NCI-H146 treated with DMSO at 0.1 percent for 48 hours (cell line): ENCODE measurements at regions not wholly inside any gene's neighbourhood (a gene's known extent, or its start where the extent isn't known, plus 50 kb on each side); places are given as distances from the start of the nearest gene placed in this dataset.

Source experiments
- DNase-seq: peaks from one replicate; lab custom pipeline; 2025; ENCODE audit not compliant: unreplicated experiment; lab: John Stamatoyannopoulos, UW

DNA sequence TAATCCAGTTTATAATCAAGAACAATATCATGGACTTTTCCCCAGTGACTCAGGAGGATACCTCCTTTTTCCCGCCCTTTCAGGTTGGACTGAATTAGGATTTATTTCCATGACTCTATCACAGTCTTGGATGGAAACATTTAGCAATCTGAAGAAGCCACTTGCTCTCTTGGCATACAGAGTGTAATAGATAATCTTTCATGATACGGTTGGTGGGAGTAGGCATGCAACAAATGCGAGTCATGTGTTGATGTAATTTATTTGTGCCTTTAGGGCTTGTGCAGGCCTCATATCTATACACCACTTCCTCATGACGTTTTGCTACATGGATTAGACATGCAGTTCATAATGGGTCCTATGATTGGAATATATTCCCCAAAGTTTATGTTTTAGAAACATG lies 54.2 kb upstream of the MCTP2 start:
- no peak for DNase-seq

DNA sequence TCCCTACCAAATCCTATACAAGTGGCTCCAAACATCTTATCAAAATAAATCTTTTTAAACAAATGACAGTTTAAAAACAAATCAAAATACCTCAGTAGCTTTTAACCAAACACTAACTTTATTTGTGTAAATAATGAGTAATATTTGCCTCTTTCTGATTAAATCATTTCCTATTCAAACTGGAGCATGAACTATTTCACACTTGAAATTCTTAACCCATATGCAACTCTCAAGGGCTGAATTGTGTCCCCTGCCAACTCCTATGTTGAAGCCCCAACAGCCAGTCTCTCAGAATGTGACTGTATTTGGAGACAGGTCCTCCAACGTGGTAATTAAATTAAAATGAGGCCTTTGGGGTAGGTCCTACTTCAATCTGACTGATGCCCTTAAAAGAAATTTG lies 55.9 kb upstream of the MCTP2 start:
- no peak for DNase-seq

DNA sequence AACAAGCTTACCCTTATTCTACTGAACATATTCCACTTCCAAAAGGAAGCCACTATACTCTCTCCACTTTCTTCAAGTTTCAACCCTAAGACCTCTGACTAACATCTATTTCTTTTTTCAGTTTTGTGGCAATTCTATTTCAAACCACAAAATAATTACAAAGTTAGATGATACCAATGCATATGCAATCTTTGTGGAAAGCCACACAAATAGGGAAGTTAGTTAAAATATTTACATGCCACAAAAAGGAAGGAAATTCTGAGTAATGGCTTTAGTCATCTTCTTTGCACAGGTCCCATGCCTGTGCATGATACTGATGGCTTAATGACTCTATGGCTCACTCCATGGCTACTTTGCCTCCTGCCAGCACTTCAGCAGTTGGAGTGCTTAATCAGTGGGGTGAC lies 57.0 kb upstream of the MCTP2 start:
- no peak for DNase-seq

DNA sequence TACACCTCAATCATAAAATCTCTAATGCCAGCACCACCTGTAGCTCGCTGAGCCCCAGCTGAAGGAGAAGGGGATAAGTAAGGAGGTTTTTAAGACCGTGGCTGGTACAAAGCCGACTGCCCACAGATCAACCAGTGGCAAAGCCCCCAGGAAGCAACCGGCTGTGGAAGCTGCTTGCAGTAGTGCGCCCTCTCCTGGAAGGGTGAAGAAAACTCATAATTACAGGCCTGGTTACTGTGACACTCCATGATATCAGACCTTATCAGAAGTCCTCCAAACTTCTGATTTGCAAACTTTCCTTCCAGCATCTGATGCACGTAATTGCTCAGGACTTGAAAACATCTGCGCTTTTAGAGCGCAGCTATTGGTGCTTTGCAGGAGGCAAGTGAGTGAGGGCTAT lies 63.1 kb upstream of the MCTP2 start:
- DNase-seq: no peak

DNA sequence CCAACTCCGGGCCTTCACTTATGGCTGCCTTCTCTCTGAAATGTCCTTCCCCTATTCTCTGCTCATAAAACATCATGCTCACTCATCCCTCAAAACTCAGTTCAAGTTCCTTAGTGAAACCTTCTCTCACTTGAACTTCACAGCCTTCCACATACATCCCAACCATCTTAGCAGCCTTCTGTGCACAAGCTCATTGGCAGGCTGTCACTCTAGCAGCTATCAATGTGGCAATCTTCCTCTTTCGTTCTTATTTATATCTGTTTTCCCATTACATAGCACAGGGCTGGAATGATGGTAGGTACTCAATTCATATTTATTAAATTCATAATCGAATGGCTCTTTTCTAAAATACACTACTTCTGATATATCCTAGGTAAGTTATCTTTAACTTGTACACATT lies 66.4 kb upstream of the MCTP2 start:
- no peak for DNase-seq

DNA sequence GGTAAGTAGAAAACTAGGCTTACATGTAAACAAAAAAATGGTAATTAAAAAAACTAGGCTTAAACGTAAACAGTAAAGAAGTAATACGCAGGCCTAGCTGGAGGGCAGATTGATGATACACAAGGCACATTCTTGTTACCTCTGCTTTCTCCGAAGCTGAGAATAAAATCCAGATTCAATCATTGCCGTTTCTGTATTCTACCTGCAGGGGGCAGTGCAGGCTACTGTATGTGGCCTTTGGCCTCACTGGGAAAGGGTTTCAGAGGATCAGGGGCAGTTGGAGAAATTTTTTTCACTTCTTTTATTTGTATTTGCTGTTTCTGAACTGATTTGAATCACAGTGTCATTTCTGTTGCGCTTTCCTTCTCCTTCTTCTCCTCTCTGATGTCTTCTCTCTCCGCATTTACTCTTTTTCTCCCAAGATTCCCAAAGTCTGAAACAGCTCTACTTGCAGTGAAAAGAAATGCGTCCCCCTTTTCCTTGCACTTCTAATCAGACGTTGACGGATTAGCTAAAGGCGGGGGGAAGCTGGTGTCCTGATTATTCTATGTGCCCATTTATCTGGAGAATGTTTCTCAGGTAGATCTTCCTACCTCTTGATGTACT lies 67.1 kb upstream of the MCTP2 start:
- DNase-seq: peak; percentile 32

DNA sequence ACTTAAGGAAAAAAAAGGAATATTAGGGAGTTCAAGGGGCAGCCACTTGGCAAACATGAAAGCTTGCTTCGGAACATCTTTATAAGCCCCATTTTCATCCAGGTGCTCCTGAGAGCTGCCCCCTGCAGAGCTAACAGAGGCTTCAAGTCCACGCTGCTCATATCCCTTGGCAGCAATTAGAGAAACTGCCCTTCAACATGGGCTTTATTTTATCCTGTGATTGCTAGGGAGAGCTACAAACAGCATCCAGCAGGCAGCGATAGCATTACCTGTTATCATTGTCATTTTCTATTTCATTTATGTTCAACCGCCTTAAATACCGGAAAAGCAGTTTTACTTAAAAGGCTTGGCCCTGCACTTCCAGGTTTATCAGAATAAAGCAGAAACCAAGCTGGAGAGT lies 68.4 kb upstream of the MCTP2 start:
- no peak for DNase-seq

DNA sequence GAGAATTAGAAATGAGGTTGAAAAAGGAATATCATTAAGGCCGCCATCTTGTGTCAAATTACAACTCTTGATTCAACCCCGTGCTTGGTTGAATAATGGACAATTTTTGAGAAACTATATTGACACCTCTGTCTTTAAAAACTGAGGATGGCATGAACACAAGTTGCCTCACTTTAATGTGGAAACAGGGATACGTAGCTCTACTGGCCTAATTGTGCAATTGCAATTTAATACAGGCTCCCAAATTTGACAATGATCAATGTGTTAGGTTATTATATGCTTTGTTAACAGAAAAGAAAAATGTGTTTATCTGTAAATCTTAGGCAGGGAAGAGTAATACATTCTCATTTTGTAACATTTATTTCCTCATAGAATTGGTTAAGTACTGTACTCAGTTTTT lies 77.1 kb upstream of the MCTP2 start:
- no peak for DNase-seq

DNA sequence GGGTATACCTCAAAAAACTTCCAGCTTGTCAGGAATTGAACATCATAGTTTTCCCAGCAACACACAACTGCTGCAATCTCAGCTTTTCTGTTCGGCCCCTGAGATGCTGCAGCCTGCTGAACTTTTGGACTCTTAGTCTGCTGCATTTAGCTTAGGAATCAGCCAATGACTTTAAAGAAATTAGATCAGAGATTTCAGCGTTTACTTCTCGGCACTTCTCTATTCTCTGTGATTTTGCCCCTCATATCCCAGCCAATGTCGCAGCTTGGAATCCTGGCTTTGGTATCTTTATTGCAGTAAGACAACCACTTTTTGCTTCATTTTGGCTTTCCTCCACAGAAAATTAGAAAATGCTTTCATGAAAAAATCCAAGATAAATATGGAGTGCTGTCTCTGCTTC lies 86.3 kb upstream of the MCTP2 start:
- DNase-seq: no peak

DNA sequence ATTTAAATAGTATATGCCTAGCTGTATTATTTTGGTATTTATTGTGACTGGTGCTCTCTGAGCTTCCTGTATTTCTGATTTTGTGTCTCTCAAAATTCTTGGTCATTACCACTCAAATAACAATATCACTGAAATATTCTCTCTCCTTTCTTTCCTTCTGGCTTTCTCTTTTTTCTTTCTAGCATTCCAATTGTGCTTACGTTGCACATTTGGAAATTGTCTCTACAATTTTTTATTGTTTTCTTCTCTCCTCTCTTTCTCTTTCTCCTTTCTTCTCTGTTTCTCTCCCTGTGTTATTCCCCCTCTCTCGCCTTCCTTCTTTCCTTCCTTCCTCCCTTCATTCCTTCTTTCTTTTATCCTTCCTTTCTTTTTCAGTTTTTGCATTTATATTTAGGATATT lies 89.6 kb upstream of the MCTP2 start:
- DNase-seq: no peak

DNA sequence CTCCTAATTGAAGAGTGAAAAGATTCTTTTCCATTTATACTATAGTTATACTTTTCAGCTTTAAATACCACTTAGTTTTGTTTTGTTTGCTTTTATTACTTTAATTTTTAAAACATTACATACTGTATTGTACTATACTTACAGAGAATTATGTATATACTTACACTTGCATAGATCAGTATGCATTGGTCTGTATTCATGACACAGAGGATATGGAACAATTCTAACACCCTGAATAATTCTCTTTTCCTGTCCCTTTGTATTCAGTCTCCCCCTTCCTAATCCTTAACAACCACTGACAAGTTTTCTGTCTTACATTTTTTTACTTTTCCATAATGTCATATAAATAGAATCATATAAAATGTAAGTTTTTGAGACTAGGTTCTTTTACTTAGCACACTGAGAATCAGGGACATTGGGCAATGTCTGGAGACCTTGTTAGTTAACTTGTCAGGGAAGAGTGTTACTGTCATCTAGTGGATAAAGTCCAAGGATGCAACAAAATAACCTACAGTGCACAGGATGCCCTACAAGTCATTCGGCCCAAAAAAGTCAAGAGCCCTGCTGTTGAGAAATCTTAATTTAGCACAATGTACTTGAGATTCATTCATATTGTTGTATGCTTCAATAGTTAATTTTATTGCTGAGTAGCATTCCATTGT lies 95.7 kb upstream of the MCTP2 start:
- no peak for DNase-seq

DNA sequence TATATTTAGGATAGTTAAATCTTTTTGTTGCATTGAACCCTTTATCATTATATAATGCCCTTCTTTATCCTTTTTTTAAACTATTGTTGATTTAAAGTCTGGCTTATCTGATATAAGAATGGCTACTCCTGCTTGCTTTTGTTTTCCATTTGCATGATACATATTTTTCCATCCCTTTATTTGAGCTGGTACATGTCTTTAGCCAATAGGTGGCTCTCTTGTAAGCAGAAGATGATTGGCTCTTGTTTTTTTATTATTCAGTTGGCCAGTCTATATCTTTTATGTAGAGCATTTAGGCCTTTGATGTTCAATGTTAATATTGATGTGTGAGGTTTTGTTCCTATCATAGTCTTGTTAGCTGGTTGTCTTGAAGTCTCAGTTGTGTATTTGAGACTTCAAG lies 99.5 kb upstream of the MCTP2 start:
- no peak for DNase-seq

DNA sequence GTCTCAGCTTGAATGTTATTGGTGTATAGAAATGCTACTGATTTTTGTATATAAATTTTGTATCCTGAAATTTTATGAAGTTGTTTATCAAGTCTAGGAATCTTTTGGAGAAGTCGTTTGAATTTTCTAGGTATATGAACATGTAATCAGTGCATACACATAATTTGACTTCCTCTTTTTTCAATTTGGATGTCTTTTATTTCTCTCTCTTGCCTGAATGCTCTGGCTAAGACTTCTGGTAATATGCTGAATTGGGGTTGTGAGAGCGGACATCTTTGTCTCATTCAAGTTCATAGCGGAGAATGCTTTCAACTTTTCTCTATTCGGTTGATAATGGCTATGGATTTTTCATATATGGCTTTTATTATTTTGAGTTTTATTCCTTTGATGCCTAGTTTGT lies 100.9 kb upstream of the MCTP2 start:
- DNase-seq: no peak

DNA sequence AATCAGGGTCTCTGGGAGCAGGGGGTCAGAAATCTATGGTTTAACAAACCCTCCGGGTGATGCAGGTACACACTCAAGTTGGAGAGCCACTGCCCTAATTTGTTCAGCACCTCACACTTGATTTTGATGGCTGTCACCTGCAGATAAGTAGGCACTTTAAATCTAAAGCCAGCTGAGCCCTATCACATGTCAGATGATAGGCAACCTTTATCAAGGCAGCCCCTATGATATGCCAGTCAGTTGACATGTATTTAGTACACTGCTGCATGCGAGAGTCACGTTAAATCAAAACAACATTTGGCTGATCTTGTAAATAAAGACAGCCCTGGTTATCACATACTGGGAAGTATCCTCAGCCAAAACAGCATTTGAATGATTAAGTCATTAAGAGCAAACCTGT lies 104.4 kb upstream of the MCTP2 start:
- no peak for DNase-seq

DNA sequence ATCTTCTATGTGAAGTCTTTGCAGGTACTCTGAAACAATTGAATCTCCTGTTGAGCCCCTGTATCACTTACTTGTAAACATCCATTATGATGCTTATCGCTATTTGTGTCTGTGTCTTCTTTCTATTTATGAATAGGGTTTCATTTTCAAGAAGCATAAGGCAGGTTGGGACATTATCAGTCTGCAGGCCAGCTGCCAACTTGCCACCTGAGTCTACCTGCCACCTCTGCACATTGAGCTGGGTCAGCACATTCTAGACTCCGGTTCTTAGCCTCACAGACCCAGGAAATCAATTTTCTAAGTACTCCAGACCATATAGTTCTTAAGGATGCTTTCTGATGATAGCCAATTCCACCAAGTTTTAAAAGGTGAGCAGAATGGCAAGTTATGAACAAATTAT lies 105.7 kb upstream of the MCTP2 start:
- no peak for DNase-seq

DNA sequence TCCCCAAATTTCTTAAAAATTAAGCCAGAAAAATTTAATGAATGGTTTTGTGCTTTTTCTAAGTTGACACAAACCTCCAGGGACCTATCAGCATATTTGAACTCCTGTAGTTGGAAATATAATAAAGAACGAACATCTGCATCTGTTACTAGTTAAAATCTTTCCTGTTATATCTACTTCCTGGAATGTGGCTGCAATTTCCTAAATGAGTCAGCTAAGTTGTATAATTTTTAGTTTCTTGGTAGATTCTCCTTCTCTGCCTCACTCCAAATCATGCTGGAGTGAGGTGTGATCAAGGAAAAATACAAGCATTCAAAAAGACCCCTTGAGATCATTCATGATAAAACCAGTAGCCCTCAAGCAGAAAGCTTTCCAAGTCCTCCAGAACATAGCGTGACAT lies 106.2 kb upstream of the MCTP2 start:
- no peak for DNase-seq

DNA sequence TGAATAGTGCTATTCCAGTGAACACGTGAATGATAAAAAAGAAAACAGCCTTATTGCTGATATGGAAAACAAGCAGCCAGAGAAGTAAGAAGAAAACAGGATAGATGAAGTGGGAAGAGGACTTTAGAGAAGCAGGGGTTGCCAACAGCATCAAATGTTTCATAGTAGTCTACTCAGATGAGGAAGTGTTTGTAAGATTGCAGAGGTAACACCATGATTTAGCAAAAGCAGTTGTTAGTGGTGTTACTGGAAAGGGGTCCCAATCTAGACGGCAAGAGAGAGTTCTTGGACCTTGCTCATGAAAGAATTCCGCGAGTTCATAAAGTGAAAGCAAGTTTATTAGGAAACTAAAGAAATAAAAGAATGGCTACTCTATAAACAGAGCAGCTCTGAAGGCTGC lies 108.8 kb upstream of the MCTP2 start:
- no peak for DNase-seq

DNA sequence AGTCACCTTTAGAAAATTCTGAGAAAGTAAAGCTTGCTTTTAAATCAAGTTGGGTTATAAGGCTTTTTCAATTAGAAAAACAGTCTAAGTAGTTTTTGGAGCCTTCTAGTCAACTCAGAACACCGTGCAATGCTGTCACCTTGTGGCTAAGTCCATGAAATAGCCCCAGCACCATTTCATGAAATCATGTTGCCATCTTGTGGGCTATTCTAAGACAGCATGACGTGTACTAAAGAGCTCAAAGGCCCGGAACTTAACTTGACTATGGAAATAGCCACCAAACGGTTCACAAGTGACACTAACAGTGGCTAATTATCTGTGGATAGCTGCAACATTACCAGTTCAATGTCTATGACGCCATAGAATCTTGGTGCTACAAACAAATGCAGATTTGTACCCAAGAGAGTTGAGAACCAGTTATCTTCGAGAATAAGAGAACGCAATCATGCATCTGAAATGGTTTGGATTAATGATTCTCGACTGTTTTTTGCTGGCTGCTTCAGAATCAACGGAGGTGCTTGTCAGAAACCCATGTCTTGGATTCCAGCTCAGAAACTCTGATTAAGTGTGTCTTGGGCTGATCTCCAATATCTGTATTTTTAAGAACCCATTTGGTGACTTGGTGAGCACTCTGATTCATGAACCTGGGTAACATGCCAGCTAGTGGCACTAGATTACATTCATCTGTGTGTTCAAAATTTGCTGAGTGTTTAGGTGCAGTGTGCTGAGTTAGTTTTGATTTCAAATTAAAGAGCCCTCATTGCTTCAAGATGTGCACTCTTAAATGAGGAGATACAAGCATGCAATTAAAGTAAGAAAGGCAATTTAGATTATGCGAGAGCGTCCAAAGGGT lies 111.2 kb upstream of the MCTP2 start:
- DNase-seq: peak; percentile 40

DNA sequence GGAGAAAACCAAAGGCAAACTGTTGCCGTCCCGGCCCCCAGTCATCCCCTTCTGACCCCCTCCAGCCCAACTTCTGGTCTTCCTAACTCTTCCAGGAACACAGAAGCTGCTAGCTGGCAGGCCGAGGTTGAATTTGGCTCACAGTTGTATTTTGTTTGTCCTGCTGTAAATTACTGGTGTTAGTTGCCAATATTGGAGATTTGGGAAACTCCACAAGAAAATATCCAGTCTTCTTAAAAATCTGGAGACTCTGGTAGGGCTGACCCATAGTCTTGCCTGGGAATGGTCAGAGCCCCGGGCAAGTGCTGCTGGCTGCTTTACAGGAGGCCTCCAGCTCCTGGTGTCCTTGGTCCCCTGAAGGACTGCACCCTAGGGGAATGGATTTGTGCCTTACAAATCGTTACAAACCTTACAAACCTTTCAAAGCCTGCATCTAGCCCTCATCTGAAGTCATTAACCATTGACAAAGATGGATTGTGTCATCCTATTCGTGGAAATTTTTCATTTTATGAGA lies 112.0 kb upstream of the MCTP2 start:
- no peak for DNase-seq

DNA sequence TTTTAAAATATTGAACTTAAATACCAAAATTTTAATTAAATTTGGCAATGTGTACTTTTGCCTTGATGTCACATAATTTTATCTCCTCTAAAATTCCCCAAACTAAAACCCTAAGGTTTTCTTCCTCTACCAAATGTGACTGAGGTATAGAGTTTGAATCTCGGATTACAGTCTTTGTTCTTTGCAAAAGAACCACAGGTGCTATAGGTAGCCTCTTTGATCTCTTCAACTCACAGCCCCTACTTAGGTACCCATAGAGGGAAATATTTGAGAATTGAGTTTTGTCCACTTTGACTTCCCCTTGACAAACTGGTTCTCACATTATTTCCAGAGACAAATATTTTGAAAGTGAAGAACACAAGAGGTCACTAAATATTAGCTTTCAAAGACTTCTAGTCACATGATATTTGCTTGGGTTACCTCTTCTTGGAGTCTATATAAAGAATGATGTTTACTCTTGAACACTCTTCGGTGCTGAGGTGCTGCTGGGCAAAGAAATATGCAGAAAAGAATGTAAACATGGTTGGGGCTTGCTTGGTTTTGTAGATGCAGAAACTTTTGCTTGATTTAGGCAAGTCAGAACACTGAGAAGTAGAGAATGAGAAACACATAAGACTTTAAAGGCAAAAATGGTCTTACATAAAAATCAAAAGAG lies 120.8 kb upstream of the MCTP2 start:
- DNase-seq: no peak

DNA sequence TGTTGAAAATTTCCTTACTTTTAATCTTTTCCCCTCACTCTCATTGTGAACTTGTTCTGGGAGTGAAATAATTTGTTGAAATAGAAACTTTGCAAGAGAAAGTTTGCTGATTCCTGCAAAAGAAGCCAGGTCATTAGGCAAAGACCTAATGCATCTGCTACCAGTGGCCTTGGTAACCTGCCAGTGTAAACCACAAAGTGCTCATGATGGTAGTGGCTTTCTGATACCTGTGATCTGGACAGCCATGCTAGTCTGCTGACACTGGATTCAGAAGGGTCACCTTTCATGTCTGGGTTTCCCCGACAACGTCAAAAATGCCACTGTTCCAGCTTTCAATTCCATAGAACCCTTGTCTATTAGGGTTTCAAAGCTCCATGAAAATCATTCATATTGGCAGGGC lies 123.7 kb upstream of the MCTP2 start:
- no peak for DNase-seq

DNA sequence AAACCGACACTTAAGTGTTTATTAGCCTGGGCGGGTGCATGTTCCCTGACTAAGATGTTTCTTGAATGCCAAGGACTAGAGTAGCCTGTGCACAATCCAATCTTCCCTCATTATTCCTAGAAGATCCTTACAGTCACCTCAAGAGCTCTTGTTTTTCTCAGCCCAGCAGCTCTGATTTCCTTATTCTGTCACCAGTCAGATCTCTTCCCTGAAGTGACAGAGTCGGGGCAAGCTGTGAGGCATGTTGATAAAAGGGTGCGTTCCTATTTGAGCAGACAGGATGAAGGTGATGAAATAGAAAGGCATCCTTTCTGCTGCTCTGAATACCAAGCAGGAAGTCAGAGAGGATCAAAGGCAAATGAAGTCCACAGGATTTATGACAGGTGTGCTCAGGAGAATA lies 125.6 kb upstream of the MCTP2 start:
- no peak for DNase-seq
